GM10266 (cell line): ENCODE measurements at regions not wholly inside any gene's neighbourhood (a gene's known extent, or its start where the extent isn't known, plus 50 kb on each side); places are given as distances from the start of the nearest gene placed in this dataset.

Experiments used
- DNase-seq: peaks from one replicate; pipeline ENCODE4 v3.0.0; 2012; ENCODE audit errors: extremely low spot score
- CTCF ChIP-seq: IDR thresholded peaks from 2 replicates; pipeline ENCODE4 v1.5.1; 2012; ENCODE audit warnings: mild to moderate bottlenecking, low read depth; ENCODE audit not compliant: control insufficient read depth, insufficient read depth; ENCODE audit errors: missing control alignments

- DNase-seq: no peak
- no peak for TF ChIP-seq CTCF
Measured at GRCh38 chr2:17306219-17306618, 212.0 kb downstream of the RAD51AP2 start.

- TF ChIP-seq CTCF: no peak
- no peak for DNase-seq
Measured at GRCh38 chr2:17303521-17303920, 214.7 kb downstream of the RAD51AP2 start.

GRCh38 chr2:17303054-17303453 is 215.2 kb downstream of the RAD51AP2 start:
- TF ChIP-seq CTCF: no peak
- no peak for DNase-seq

- TF ChIP-seq CTCF: no peak
- no peak for DNase-seq
Measured at GRCh38 chr2:17302281-17302680, 216.0 kb downstream of the RAD51AP2 start.

- no peak for TF ChIP-seq CTCF
- DNase-seq: no peak
Measured at GRCh38 chr2:17301437-17301836, 216.8 kb downstream of the RAD51AP2 start.

GRCh38 chr2:17299891-17300540 is 218.2 kb downstream of the RAD51AP2 start:
- DNase-seq: no peak
- TF ChIP-seq CTCF: no peak

GRCh38 chr2:17298453-17298852 is 219.8 kb downstream of the RAD51AP2 start:
- no peak for DNase-seq
- no peak for TF ChIP-seq CTCF
